Lower leg skin (tissue), 3 donors: ENCODE measurements at regions not wholly inside any gene's neighbourhood (a gene's known extent, or its start where the extent isn't known, plus 50 kb on each side); places are given as distances from the start of the nearest gene placed in this dataset.

ENCODE experiments used
- POLR2A ChIP-seq, 2 donors: fragments of 450-650 bp; IDR thresholded peaks; one replicate each; pipeline ENCODE4 v1.6.1; 2016 to 2017; ENCODE audit warnings: antibody characterized with exemption in 2 of 2, mild to moderate bottlenecking in 1 of 2, moderate library complexity in 1 of 2
- TF ChIP-seq, protein P1 (sequence below), 3 donors: fragments of 450-650 bp; IDR thresholded peaks; one replicate each; pipeline ENCODE4 v1.5.1; 2016; ENCODE audit warnings: antibody characterized with exemption in 3 of 3, mild to moderate bottlenecking in 3 of 3, moderate library complexity in 2 of 3

DNA sequence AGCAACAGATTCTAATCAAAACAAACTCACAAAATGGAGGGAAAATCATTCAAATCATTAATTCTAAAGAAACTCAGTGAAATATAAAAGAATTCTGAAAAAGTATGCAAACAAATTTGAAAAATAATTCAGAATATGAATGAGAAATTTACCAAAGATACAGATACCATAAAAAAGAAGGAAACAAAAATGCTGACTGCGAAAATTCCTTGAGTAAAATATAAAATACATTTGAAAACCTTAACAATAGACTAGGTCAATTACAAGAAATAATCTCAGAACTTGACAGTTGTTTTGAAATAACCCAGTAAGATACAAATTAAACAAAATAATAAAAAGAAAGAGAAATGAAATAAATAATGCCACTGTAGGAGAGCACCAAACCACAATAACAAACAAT is 1289.0 kb downstream of the SLITRK1 start:
- TF ChIP-seq, protein P1, sequence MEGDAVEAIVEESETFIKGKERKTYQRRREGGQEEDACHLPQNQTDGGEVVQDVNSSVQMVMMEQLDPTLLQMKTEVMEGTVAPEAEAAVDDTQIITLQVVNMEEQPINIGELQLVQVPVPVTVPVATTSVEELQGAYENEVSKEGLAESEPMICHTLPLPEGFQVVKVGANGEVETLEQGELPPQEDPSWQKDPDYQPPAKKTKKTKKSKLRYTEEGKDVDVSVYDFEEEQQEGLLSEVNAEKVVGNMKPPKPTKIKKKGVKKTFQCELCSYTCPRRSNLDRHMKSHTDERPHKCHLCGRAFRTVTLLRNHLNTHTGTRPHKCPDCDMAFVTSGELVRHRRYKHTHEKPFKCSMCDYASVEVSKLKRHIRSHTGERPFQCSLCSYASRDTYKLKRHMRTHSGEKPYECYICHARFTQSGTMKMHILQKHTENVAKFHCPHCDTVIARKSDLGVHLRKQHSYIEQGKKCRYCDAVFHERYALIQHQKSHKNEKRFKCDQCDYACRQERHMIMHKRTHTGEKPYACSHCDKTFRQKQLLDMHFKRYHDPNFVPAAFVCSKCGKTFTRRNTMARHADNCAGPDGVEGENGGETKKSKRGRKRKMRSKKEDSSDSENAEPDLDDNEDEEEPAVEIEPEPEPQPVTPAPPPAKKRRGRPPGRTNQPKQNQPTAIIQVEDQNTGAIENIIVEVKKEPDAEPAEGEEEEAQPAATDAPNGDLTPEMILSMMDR (IDR thresholded peaks at IDR 0.05): no peak
- no peak for TF ChIP-seq POLR2A (IDR thresholded peaks at IDR 0.05)
